ENCODE measurements at regions not wholly inside any gene's neighbourhood (a gene's known extent, or its start where the extent isn't known, plus 50 kb on each side); places are given as distances from the start of the nearest gene placed in this dataset.

DNA sequence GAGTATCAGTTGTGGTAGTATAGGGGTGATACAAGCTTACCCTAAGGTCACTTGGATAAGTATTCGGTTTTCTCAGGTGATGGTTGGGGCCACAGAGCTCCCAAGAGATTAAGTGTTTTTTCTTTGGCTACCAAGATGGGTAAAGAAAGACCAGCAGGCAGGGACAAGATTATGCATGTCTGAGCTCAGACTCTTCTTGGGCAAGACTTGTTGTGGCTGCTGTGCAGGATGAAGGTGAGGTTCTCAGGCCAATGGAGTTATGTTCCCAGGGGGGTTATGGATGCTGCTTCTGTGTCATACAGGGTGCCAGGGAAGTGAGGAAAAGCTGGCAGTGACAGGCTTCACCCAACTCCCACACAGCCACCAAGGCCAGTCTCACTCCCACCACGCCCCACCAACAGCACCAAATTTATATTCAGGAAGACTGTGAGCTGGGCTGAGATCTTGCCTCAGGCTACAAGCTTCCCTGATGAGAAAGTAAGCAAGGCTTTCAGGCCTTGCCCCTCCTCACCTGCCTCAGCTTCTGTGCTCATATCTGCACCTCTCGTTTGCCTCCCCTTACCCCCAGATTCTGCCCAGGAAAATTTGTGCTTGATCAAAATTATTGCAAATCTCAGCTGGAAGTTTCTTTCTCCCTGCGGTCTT, 511.8 kb upstream of the SLITRK1 start (continued):
- TF ChIP-seq, protein P1, sequence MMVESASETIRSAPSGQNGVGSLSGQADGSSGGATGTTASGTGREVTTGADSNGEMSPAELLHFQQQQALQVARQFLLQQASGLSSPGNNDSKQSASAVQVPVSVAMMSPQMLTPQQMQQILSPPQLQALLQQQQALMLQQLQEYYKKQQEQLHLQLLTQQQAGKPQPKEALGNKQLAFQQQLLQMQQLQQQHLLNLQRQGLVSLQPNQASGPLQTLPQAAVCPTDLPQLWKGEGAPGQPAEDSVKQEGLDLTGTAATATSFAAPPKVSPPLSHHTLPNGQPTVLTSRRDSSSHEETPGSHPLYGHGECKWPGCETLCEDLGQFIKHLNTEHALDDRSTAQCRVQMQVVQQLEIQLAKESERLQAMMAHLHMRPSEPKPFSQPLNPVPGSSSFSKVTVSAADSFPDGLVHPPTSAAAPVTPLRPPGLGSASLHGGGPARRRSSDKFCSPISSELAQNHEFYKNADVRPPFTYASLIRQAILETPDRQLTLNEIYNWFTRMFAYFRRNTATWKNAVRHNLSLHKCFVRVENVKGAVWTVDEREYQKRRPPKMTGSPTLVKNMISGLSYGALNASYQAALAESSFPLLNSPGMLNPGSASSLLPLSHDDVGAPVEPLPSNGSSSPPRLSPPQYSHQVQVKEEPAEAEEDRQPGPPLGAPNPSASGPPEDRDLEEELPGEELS (CRISPR knock-in tag; IDR thresholded peaks at IDR 0.05): no peak
- TF ChIP-seq ATF1 (CRISPR knock-in tag; IDR thresholded peaks at IDR 0.05): no peak
- TF ChIP-seq, protein P2, sequence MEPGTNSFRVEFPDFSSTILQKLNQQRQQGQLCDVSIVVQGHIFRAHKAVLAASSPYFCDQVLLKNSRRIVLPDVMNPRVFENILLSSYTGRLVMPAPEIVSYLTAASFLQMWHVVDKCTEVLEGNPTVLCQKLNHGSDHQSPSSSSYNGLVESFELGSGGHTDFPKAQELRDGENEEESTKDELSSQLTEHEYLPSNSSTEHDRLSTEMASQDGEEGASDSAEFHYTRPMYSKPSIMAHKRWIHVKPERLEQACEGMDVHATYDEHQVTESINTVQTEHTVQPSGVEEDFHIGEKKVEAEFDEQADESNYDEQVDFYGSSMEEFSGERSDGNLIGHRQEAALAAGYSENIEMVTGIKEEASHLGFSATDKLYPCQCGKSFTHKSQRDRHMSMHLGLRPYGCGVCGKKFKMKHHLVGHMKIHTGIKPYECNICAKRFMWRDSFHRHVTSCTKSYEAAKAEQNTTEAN (CRISPR knock-in tag; IDR thresholded peaks at IDR 0.05): no peak
- TF ChIP-seq, protein P3, sequence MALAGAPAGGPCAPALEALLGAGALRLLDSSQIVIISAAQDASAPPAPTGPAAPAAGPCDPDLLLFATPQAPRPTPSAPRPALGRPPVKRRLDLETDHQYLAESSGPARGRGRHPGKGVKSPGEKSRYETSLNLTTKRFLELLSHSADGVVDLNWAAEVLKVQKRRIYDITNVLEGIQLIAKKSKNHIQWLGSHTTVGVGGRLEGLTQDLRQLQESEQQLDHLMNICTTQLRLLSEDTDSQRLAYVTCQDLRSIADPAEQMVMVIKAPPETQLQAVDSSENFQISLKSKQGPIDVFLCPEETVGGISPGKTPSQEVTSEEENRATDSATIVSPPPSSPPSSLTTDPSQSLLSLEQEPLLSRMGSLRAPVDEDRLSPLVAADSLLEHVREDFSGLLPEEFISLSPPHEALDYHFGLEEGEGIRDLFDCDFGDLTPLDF (CRISPR knock-in tag; IDR thresholded peaks at IDR 0.05): no peak

DNA sequence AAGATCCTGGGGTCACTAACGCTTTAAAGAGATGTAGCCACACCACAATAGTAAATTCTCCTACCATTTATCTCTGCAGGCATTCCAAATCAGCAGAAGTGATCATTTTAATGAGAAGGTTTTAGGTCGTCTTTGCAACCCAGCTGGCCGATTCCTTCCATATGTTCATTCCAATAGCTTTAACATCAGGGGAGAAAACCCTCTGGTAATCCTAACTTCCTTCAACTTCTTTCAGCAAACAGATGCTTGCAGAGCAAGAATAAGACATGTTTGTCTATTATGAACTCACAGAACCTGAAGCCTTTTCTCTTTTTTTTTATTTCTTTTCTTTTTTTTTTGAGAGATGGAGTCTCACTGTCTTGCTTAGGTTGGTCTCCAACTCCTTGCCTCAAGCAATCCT, 498.6 kb upstream of the SLITRK1 start:
- DNase-seq (ENCODE audit: low spot score) (no peak), ATAC-seq (no peak)
- Mint-ChIP-seq H3K27ac (no peak overlapping the region), H3K36me3 (no peaks in the 10 kb centered on the region), H3K4me3 (no peak overlapping the region), H3K27me3 (ENCODE audit: low read depth) (no peaks in the 10 kb centered on the region; the same call in 1 of the 2 replicates), H3K4me1 (no peaks in the 10 kb centered on the region), H3K9me3 (peaks cover 18% of the 10 kb centered on the region; the same call in 1 of the 2 replicates)
- ChIA-PET CTCF (no interaction called here), POLR2A (no interaction called here)
- TF ChIP-seq, protein P4, sequence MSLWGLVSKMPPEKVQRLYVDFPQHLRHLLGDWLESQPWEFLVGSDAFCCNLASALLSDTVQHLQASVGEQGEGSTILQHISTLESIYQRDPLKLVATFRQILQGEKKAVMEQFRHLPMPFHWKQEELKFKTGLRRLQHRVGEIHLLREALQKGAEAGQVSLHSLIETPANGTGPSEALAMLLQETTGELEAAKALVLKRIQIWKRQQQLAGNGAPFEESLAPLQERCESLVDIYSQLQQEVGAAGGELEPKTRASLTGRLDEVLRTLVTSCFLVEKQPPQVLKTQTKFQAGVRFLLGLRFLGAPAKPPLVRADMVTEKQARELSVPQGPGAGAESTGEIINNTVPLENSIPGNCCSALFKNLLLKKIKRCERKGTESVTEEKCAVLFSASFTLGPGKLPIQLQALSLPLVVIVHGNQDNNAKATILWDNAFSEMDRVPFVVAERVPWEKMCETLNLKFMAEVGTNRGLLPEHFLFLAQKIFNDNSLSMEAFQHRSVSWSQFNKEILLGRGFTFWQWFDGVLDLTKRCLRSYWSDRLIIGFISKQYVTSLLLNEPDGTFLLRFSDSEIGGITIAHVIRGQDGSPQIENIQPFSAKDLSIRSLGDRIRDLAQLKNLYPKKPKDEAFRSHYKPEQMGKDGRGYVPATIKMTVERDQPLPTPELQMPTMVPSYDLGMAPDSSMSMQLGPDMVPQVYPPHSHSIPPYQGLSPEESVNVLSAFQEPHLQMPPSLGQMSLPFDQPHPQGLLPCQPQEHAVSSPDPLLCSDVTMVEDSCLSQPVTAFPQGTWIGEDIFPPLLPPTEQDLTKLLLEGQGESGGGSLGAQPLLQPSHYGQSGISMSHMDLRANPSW (CRISPR knock-in tag; conservative IDR thresholded peaks at IDR 0.05; ENCODE audit: low read depth): no peak
- no peak for TF ChIP-seq GTF2I (CRISPR knock-in tag; conservative IDR thresholded peaks at IDR 0.05)
- TF ChIP-seq, protein P5, sequence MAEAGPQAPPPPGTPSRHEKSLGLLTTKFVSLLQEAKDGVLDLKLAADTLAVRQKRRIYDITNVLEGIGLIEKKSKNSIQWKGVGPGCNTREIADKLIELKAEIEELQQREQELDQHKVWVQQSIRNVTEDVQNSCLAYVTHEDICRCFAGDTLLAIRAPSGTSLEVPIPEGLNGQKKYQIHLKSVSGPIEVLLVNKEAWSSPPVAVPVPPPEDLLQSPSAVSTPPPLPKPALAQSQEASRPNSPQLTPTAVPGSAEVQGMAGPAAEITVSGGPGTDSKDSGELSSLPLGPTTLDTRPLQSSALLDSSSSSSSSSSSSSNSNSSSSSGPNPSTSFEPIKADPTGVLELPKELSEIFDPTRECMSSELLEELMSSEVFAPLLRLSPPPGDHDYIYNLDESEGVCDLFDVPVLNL (CRISPR knock-in tag; IDR thresholded peaks at IDR 0.05; ENCODE audit: borderline replicate concordance, low read depth): no peak
- TF ChIP-seq JAZF1 (CRISPR knock-in tag; IDR thresholded peaks at IDR 0.05): no peak
- TF ChIP-seq NR3C1 (CRISPR knock-in tag; conservative IDR thresholded peaks at IDR 0.05; ENCODE audit: low read depth): no peak
- TF ChIP-seq, protein P2 (CRISPR knock-in tag; IDR thresholded peaks at IDR 0.05): no peak
- TF ChIP-seq MXD4 (CRISPR knock-in tag; IDR thresholded peaks at IDR 0.05; ENCODE audit: borderline replicate concordance): no peak
- no peak for TF ChIP-seq CBFB (CRISPR knock-in tag; IDR thresholded peaks at IDR 0.05; ENCODE audit: low read depth)
- TF ChIP-seq, protein P6, sequence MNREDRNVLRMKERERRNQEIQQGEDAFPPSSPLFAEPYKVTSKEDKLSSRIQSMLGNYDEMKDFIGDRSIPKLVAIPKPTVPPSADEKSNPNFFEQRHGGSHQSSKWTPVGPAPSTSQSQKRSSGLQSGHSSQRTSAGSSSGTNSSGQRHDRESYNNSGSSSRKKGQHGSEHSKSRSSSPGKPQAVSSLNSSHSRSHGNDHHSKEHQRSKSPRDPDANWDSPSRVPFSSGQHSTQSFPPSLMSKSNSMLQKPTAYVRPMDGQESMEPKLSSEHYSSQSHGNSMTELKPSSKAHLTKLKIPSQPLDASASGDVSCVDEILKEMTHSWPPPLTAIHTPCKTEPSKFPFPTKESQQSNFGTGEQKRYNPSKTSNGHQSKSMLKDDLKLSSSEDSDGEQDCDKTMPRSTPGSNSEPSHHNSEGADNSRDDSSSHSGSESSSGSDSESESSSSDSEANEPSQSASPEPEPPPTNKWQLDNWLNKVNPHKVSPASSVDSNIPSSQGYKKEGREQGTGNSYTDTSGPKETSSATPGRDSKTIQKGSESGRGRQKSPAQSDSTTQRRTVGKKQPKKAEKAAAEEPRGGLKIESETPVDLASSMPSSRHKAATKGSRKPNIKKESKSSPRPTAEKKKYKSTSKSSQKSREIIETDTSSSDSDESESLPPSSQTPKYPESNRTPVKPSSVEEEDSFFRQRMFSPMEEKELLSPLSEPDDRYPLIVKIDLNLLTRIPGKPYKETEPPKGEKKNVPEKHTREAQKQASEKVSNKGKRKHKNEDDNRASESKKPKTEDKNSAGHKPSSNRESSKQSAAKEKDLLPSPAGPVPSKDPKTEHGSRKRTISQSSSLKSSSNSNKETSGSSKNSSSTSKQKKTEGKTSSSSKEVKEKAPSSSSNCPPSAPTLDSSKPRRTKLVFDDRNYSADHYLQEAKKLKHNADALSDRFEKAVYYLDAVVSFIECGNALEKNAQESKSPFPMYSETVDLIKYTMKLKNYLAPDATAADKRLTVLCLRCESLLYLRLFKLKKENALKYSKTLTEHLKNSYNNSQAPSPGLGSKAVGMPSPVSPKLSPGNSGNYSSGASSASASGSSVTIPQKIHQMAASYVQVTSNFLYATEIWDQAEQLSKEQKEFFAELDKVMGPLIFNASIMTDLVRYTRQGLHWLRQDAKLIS (CRISPR knock-in tag; IDR thresholded peaks at IDR 0.05; ENCODE audit: borderline replicate concordance): no peak
- TF ChIP-seq, protein P7, sequence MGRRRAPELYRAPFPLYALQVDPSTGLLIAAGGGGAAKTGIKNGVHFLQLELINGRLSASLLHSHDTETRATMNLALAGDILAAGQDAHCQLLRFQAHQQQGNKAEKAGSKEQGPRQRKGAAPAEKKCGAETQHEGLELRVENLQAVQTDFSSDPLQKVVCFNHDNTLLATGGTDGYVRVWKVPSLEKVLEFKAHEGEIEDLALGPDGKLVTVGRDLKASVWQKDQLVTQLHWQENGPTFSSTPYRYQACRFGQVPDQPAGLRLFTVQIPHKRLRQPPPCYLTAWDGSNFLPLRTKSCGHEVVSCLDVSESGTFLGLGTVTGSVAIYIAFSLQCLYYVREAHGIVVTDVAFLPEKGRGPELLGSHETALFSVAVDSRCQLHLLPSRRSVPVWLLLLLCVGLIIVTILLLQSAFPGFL (CRISPR knock-in tag; IDR thresholded peaks at IDR 0.05; ENCODE audit: borderline replicate concordance): no peak
- no peak for TF ChIP-seq ZNF232 (CRISPR knock-in tag; IDR thresholded peaks at IDR 0.05)
- no peak for TF ChIP-seq OVOL2 (CRISPR knock-in tag; IDR thresholded peaks at IDR 0.05; ENCODE audit: borderline replicate concordance)
- TF ChIP-seq, protein P8, sequence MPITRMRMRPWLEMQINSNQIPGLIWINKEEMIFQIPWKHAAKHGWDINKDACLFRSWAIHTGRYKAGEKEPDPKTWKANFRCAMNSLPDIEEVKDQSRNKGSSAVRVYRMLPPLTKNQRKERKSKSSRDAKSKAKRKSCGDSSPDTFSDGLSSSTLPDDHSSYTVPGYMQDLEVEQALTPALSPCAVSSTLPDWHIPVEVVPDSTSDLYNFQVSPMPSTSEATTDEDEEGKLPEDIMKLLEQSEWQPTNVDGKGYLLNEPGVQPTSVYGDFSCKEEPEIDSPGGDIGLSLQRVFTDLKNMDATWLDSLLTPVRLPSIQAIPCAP (CRISPR knock-in tag; IDR thresholded peaks at IDR 0.05): no peak
